Gastrocnemius medialis (tissue), 4 donors: ENCODE measurements at regions not wholly inside any gene's neighbourhood (a gene's known extent, or its start where the extent isn't known, plus 50 kb on each side); places are given as distances from the start of the nearest gene placed in this dataset.

ENCODE experiments used
- ATAC-seq, 2 donors: fragments of 150-250 bp; one replicate each; pipeline ENCODE4 v1.9.1; 2016
- DNase-seq, 2 donors: peaks; one replicate each; pipeline ENCODE4 v3.0.0-alpha.2; 2019
- H3K27ac ChIP-seq, 4 donors: fragments of 200-600 bp; sonication (generic); 1 replicate in 1 of 4; 2 replicates in 3 of 4; pipeline ENCODE4 v1.5.1; 2016 to 2018; ENCODE audit warnings: mild to moderate bottlenecking in 2 of 4, moderate library complexity in 1 of 4
- H3K27me3 ChIP-seq, 3 donors: fragments of 200-600 bp; sonication (generic) in 2 of 3; 1 replicate in 1 of 3; 2 replicates in 2 of 3; pipeline versions ENCODE4 v1.5.1 to v1.6.0; 2016 to 2019; ENCODE audit warnings: mild to moderate bottlenecking in 1 of 3, moderate library complexity in 1 of 3
- H3K36me3 ChIP-seq, 2 donors: fragments of 200-600 bp; sonication (generic) in 1 of 2; one replicate each; pipeline ENCODE4 v1.5.1; 2017 to 2018
- H3K4me1 ChIP-seq, 2 donors: fragments of 200-600 bp; sonication (generic) in 1 of 2; one replicate each; pipeline ENCODE4 v1.5.1; 2016 to 2017; ENCODE audit warnings: mild to moderate bottlenecking in 2 of 2
- H3K4me3 ChIP-seq, 4 donors: fragments of 200-600 bp; sonication (generic) in 3 of 4; 1 replicate in 1 of 4; 2 replicates in 3 of 4; pipeline ENCODE4 v1.5.1; 2016 to 2019; ENCODE audit warnings: mild to moderate bottlenecking in 2 of 4
- H3K9me3 ChIP-seq, 3 donors: fragments of 200-600 bp; sonication (generic) in 2 of 3; 1 replicate in 1 of 3; 2 replicates in 2 of 3; pipeline ENCODE4 v1.5.1; 2016 to 2019
- POLR2A ChIP-seq, 2 donors: fragments of 450-650 bp; IDR thresholded peaks; one replicate each; pipeline ENCODE4 v1.6.1; 2017; ENCODE audit warnings: antibody characterized with exemption in 2 of 2, mild to moderate bottlenecking in 2 of 2, moderate library complexity in 2 of 2
- in situ Hi-C, 4 donors: fragments of 200-750 bp; cut with MboI; loops; one replicate each; pipeline versions ENCODE4 v1.15.0 to v1.8.0; 2017; ENCODE audit warnings: low sequenced_read_pairs in 4 of 4
- intact Hi-C: fragments of 100-400 bp; cut with DNase I; formaldehyde crosslinking; loops from one replicate; pipeline ENCODE4 v1.15.1; 2023; ENCODE audit warnings: low total_unique reads
- TF ChIP-seq, protein P1 (sequence below), 5 experiments: fragments of 450-650 bp in 3 of 5; fragments of 200-600 bp in 2 of 5; sonication (generic) in 2 of 5; IDR thresholded peaks in 4 of 5; conservative IDR thresholded peaks in 1 of 5; 1 replicate in 4 of 5; 2 replicates in 1 of 5; pipeline ENCODE4 v1.5.1; 2016 to 2019; ENCODE audit warnings: antibody characterized with exemption in 5 of 5, mild to moderate bottlenecking in 3 of 5, moderate library complexity in 3 of 5

DNA sequence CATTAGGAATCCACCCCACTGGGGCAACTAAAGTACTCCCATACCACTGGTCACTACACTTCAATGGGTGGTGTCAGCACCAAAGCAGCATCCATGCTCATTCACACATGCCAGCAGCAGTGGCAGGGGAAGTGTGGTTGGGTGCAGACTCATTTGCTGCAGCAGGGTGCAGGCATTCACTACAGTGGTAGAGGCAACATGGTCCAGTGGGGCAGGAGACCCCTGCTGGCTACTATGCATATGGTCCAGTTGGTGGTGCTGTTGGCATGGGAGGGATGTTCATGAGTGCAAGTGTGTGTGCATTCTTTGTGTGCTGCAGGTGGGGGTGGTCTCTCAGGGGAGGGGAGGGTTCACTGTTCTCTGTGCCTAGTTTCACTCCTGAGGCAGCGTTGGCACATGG lies 908.4 kb upstream of the NOVA1 start:
- Histone ChIP-seq H3K4me3 (no peak overlapping the region), H3K36me3 (no peaks in the 10 kb centered on the region), H3K4me1 (no peaks in the 10 kb centered on the region), H3K9me3 (no peaks in the 10 kb centered on the region), H3K27me3 (no peaks in the 10 kb centered on the region), H3K27ac (no peak overlapping the region)
- intact Hi-C loops (no loop called here), in situ Hi-C loops (no loop called here)
- TF ChIP-seq, protein P1, sequence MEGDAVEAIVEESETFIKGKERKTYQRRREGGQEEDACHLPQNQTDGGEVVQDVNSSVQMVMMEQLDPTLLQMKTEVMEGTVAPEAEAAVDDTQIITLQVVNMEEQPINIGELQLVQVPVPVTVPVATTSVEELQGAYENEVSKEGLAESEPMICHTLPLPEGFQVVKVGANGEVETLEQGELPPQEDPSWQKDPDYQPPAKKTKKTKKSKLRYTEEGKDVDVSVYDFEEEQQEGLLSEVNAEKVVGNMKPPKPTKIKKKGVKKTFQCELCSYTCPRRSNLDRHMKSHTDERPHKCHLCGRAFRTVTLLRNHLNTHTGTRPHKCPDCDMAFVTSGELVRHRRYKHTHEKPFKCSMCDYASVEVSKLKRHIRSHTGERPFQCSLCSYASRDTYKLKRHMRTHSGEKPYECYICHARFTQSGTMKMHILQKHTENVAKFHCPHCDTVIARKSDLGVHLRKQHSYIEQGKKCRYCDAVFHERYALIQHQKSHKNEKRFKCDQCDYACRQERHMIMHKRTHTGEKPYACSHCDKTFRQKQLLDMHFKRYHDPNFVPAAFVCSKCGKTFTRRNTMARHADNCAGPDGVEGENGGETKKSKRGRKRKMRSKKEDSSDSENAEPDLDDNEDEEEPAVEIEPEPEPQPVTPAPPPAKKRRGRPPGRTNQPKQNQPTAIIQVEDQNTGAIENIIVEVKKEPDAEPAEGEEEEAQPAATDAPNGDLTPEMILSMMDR (IDR thresholded peaks at IDR 0.05 in 4 of 5, conservative IDR thresholded peaks at IDR 0.05 in 1 of 5), result no peak
- TF ChIP-seq POLR2A (IDR thresholded peaks at IDR 0.05), result no peak
- no peak for DNase-seq
- no peak for ATAC-seq

DNA sequence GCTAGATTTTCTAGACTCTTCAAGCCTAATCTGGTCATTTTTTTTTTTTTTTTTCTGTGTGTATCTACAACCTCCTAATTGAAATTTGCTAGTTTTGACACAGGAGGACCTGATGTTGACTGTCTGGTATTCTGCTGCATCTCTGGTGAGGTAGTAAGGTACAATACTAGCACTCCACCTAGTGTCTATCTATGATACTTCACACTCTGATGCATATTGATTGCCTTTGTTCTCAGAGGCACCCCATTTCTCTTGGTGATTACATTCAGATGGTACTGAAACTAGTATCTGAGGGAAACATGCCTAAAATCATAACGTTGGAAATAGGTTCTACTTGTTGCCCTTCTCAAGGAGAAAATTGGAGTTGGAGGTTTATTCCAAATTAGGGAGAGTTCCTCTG lies 930.5 kb upstream of the NOVA1 start:
- no peak for TF ChIP-seq POLR2A (IDR thresholded peaks at IDR 0.05)
- TF ChIP-seq, protein P1 (IDR thresholded peaks at IDR 0.05 in 4 of 5, conservative IDR thresholded peaks at IDR 0.05 in 1 of 5), result no peak
- Histone ChIP-seq H3K4me3 (no peak overlapping the region), H3K27me3 (no peaks in the 10 kb centered on the region), H3K4me1 (no peaks in the 10 kb centered on the region), H3K9me3 (no peaks in the 10 kb centered on the region), H3K36me3 (no peaks in the 10 kb centered on the region), H3K27ac (no peak overlapping the region)
- DNase-seq (no peak), ATAC-seq (no peak)
- in situ Hi-C loops, result no loop called here
- intact Hi-C loops, result no loop called here

DNA sequence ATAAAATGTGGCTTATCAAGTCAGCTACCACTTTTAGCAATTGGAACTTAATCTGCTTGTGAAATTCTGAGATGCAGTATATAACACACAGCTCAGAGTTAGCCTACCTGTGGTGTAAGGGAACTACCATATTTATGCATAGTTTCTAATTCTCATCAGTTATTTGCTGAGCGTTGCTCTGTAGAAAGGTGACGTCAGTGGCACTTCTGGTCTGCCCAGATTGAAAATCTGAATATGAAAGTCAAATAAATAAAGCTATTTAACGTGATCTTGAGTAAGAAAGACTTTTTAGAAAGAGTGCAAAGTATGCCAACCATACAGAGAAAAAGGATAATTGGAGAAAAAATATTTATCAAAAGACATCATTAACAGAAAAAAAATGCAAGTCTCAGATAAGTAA lies 938.9 kb upstream of the NOVA1 start:
- DNase-seq, result no peak
- no peak for ATAC-seq
- H3K4me1 ChIP-seq, result no peaks in the 10 kb centered on the region
- no peak overlapping the region for H3K27ac ChIP-seq
- intact Hi-C loops, result no loop called here
- no peak for TF ChIP-seq POLR2A (IDR thresholded peaks at IDR 0.05)
- TF ChIP-seq, protein P1 (IDR thresholded peaks at IDR 0.05 in 4 of 5, conservative IDR thresholded peaks at IDR 0.05 in 1 of 5), result no peak
- H3K9me3 ChIP-seq, result no peaks in the 10 kb centered on the region
- H3K4me3 ChIP-seq, result no peak overlapping the region
- no peaks in the 10 kb centered on the region for H3K36me3 ChIP-seq
- no peaks in the 10 kb centered on the region for H3K27me3 ChIP-seq
- in situ Hi-C loops, result no loop called here

DNA sequence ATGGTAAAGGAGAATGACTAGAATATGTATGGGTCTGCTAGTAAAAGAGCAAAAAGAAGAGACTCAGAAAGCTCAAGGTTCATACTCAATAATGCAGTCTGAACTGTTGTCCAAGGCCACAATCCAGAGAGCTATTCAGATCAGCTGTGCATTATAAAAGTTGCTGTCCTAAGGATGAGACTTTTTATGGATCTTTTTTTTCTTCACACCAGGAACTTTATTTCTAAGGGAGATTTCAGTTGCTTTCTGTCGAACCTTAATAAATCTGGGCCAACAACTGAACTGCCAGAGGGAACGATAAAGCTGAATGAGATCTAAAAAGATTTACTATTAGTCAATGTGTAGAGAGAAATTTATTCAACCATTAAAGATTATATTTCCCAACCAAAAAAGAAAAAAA lies 948.3 kb upstream of the NOVA1 start:
- in situ Hi-C loops (no loop called here), intact Hi-C loops (no loop called here)
- Histone ChIP-seq H3K36me3 (no peaks in the 10 kb centered on the region), H3K27me3 (no peaks in the 10 kb centered on the region), H3K4me1 (no peaks in the 10 kb centered on the region), H3K4me3 (no peak overlapping the region), H3K9me3 (no peaks in the 10 kb centered on the region), H3K27ac (no peak overlapping the region)
- TF ChIP-seq POLR2A (IDR thresholded peaks at IDR 0.05), result no peak
- TF ChIP-seq, protein P1 (IDR thresholded peaks at IDR 0.05 in 4 of 5, conservative IDR thresholded peaks at IDR 0.05 in 1 of 5), result no peak
- ATAC-seq, result no peak
- no peak for DNase-seq

DNA sequence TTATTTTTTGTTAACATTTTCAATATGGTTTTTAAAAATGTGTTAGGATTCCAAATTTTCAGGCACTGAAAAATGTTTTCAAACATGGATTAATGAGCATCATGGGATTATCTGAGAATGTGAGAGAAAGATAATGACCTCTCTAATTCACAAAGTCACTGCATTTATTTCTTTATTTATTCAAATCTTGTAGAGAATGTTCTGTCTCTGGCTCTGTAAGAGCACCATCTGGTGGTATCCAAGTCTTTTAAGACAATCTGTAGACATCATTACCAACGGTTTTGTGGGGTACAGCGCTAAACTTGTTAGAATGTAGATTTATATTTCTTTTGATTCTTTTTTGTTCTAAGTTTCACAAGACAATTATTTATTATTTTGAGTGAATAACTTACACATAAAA lies 956.0 kb upstream of the NOVA1 start:
- H3K27ac ChIP-seq, result no peak overlapping the region
- no peaks in the 10 kb centered on the region for H3K36me3 ChIP-seq
- intact Hi-C loops (no loop called here), in situ Hi-C loops (no loop called here)
- no peak for DNase-seq
- no peak overlapping the region for H3K4me3 ChIP-seq
- H3K4me1 ChIP-seq, result no peaks in the 10 kb centered on the region
- TF ChIP-seq, protein P1 (IDR thresholded peaks at IDR 0.05 in 4 of 5, conservative IDR thresholded peaks at IDR 0.05 in 1 of 5), result no peak
- no peak for TF ChIP-seq POLR2A (IDR thresholded peaks at IDR 0.05)
- no peaks in the 10 kb centered on the region for H3K27me3 ChIP-seq
- H3K9me3 ChIP-seq, result no peaks in the 10 kb centered on the region
- ATAC-seq, result no peak
